Endodermal cell (in vitro differentiated cells): ENCODE measurements at regions not wholly inside any gene's neighbourhood (a gene's known extent, or its start where the extent isn't known, plus 50 kb on each side); places are given as distances from the start of the nearest gene placed in this dataset.

Source experiments
- DNase-seq: peaks from one replicate; pipeline ENCODE4 v3.0.0-alpha.2; 2017
- H3K27ac ChIP-seq: 2 replicates; pipeline ENCODE4 v1.5.1; 2013; ENCODE audit warnings: mild to moderate bottlenecking, low read depth, low read length, moderate library complexity
- H3K27me3 ChIP-seq: 2 replicates; pipeline ENCODE4 v1.6.1; 2013; ENCODE audit warnings: mild to moderate bottlenecking, low read length, moderate library complexity; ENCODE audit not compliant: insufficient read depth, control insufficient read depth, poor library complexity, severe bottlenecking
- H3K36me3 ChIP-seq: 2 replicates; pipeline ENCODE4 v1.7.0; 2013; ENCODE audit warnings: mild to moderate bottlenecking, low read length, moderate library complexity; ENCODE audit not compliant: control insufficient read depth, insufficient read depth
- H3K4me1 ChIP-seq: one replicate; pipeline ENCODE4 v1.7.0; 2013; ENCODE audit warnings: low read length; ENCODE audit not compliant: control insufficient read depth, insufficient read depth
- H3K4me3 ChIP-seq: 2 replicates; pipeline ENCODE4 v1.5.1; 2013; ENCODE audit warnings: mild to moderate bottlenecking, low read length, moderate library complexity
- H3K9ac ChIP-seq: 2 replicates; pipeline ENCODE4 v1.6.1; 2013; ENCODE audit warnings: mild to moderate bottlenecking, low read length, moderate library complexity; ENCODE audit not compliant: poor library complexity, severe bottlenecking; ENCODE audit errors: extremely low read depth
- H3K9me3 ChIP-seq: 2 replicates; pipeline ENCODE4 v1.6.1; 2013; ENCODE audit warnings: mild to moderate bottlenecking, low read length, moderate library complexity; ENCODE audit not compliant: control insufficient read depth
- H3K27ac Mint-ChIP-seq: 2 replicates; pipeline ENCODE4 v1.8.0; 2020; ENCODE audit warnings: mixed read lengths
- H3K27me3 Mint-ChIP-seq: 2 replicates; pipeline ENCODE4 v1.8.0; 2021; ENCODE audit warnings: mild to moderate bottlenecking, mixed read lengths; ENCODE audit not compliant: insufficient read depth
- H3K36me3 Mint-ChIP-seq: 2 replicates; pipeline ENCODE4 v1.8.0; 2020; ENCODE audit warnings: low read depth, mixed read lengths
- H3K4me1 Mint-ChIP-seq: 2 replicates; pipeline ENCODE4 v1.8.0; 2020; ENCODE audit warnings: mixed read lengths
- H3K4me3 Mint-ChIP-seq: 2 replicates; pipeline ENCODE4 v1.8.0; 2020; ENCODE audit warnings: mild to moderate bottlenecking, moderate library complexity, mixed read lengths
- H3K9me3 Mint-ChIP-seq: 2 replicates; pipeline ENCODE4 v1.8.0; 2020; ENCODE audit warnings: mild to moderate bottlenecking, mixed read lengths
- WGBS, 2 experiments: methylation state at CpG; one replicate each; pipeline versions ENCODE4 v1.1.5 to v1.1.7; 2013; ENCODE audit warnings: missing lambda C conversion rate in 2 of 2, mixed read lengths in 1 of 2; ENCODE audit not compliant: insufficient coverage in 1 of 2, insufficient read length in 1 of 2; 5-methylcytosine and 5-hydroxymethylcytosine counted together
- TF ChIP-seq, protein P1 (sequence below): fragments of 200-600 bp; sonication (generic); conservative IDR thresholded peaks from 2 replicates; pipeline ENCODE4 v1.5.0; 2021; ENCODE audit warnings: antibody characterized with exemption, mild to moderate bottlenecking

DNA sequence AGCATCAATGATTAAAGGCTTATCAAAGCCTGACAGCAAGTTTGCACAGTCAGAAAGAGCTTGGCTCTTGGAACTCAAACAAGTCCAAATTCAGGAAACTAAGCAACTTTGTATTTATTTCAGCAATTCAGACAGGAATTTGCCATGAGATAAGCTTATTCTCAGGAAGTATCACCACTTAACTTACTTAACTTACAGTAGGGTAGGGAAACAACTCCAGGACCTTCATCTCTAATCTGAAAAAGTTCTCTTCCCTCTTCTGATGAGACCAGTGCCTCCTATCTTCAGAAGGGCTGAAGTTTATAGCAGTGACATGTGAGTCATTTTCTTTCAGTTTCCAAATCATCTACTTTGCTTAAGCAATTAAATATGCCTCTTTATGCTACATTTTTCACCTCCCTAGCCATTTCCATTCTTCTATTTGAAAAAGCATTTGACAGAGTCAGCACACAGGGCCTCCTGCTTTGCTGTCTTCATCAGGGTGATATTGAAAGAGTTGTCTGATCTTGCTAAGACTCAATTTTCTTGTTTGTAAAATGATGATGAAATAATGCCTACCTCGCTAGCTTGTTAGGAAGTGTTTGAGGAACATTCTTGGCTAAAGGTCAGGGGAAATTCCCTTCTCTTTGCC, 389.5 kb downstream of the RND3 start:
- DNase-seq: no peak
- Mint-ChIP-seq H3K9me3 (no peaks in the 10 kb centered on the region), H3K36me3 (no peaks in the 10 kb centered on the region), H3K4me3 (no peak overlapping the region), H3K27me3 (no peaks in the 10 kb centered on the region), H3K4me1 (peaks cover 5% of the 10 kb centered on the region), H3K27ac (no peak overlapping the region)
- WGBS, 2 experiments: 73% methylated on average over 1 of the region's 1 CpG; no CpG with 5 or more reads in 1 of the 2 experiments
- TF ChIP-seq, protein P1, sequence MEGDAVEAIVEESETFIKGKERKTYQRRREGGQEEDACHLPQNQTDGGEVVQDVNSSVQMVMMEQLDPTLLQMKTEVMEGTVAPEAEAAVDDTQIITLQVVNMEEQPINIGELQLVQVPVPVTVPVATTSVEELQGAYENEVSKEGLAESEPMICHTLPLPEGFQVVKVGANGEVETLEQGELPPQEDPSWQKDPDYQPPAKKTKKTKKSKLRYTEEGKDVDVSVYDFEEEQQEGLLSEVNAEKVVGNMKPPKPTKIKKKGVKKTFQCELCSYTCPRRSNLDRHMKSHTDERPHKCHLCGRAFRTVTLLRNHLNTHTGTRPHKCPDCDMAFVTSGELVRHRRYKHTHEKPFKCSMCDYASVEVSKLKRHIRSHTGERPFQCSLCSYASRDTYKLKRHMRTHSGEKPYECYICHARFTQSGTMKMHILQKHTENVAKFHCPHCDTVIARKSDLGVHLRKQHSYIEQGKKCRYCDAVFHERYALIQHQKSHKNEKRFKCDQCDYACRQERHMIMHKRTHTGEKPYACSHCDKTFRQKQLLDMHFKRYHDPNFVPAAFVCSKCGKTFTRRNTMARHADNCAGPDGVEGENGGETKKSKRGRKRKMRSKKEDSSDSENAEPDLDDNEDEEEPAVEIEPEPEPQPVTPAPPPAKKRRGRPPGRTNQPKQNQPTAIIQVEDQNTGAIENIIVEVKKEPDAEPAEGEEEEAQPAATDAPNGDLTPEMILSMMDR: peak; percentile 50
- H3K4me3 ChIP-seq: no peak overlapping the region
- H3K9me3 ChIP-seq: no peaks in the 10 kb centered on the region
- peaks cover 6% of the 10 kb centered on the region for H3K4me1 ChIP-seq
- H3K9ac ChIP-seq: no peak overlapping the region
- H3K27me3 ChIP-seq: no peaks in the 10 kb centered on the region
- no peak overlapping the region for H3K27ac ChIP-seq
- H3K36me3 ChIP-seq: no peaks in the 10 kb centered on the region

- Histone ChIP-seq H3K4me3 (no peak overlapping the region), H3K9me3 (no peaks in the 10 kb centered on the region), H3K9ac (no peak overlapping the region), H3K27me3 (no peaks in the 10 kb centered on the region), H3K4me1 (peaks cover 6% of the 10 kb centered on the region), H3K36me3 (no peaks in the 10 kb centered on the region), H3K27ac (no peak overlapping the region)
- Mint-ChIP-seq H3K9me3 (no peaks in the 10 kb centered on the region), H3K27ac (no peak overlapping the region), H3K4me1 (peaks cover 5% of the 10 kb centered on the region), H3K36me3 (no peaks in the 10 kb centered on the region), H3K27me3 (no peaks in the 10 kb centered on the region), H3K4me3 (no peak overlapping the region)
- WGBS, 2 experiments: 85 to 100% methylated on average over 3 of the region's 3 CpGs
- TF ChIP-seq, protein P1: no peak
- no peak for DNase-seq
Observed at GRCh38 chr2:150097402-150097801, 390.1 kb downstream of the RND3 start.

GRCh38 chr2:150095361-150096095, 391.9 kb downstream of the RND3 start:
- H3K4me1 Mint-ChIP-seq: peaks cover 5% of the 10 kb centered on the region
- no peak overlapping the region for H3K4me3 Mint-ChIP-seq
- H3K9me3 Mint-ChIP-seq: no peaks in the 10 kb centered on the region
- H3K36me3 Mint-ChIP-seq: no peaks in the 10 kb centered on the region
- H3K27ac Mint-ChIP-seq: no peak overlapping the region
- Histone ChIP-seq H3K9ac (no peak overlapping the region), H3K27ac (no peak overlapping the region), H3K36me3 (no peaks in the 10 kb centered on the region), H3K4me3 (no peak overlapping the region), H3K27me3 (no peaks in the 10 kb centered on the region), H3K9me3 (no peaks in the 10 kb centered on the region), H3K4me1 (peaks cover 6% of the 10 kb centered on the region)
- WGBS, 2 experiments: 94 to 100% methylated on average over 2 to 3 of the region's 3 CpGs
- TF ChIP-seq, protein P1: no peak
- DNase-seq: no peak
- H3K27me3 Mint-ChIP-seq: no peaks in the 10 kb centered on the region
